GM19395 (cell line): ENCODE measurements at regions not wholly inside any gene's neighbourhood (a gene's known extent, or its start where the extent isn't known, plus 50 kb on each side); places are given as distances from the start of the nearest gene placed in this dataset.

Experiments
- ATAC-seq: cut with Tn5 transposase; IDR thresholded peaks from one replicate; pipeline ENCODE4 v1.9.1; 2021; ENCODE audit warnings: mild to moderate bottlenecking, moderate library complexity; ENCODE audit not compliant: unreplicated experiment

DNA sequence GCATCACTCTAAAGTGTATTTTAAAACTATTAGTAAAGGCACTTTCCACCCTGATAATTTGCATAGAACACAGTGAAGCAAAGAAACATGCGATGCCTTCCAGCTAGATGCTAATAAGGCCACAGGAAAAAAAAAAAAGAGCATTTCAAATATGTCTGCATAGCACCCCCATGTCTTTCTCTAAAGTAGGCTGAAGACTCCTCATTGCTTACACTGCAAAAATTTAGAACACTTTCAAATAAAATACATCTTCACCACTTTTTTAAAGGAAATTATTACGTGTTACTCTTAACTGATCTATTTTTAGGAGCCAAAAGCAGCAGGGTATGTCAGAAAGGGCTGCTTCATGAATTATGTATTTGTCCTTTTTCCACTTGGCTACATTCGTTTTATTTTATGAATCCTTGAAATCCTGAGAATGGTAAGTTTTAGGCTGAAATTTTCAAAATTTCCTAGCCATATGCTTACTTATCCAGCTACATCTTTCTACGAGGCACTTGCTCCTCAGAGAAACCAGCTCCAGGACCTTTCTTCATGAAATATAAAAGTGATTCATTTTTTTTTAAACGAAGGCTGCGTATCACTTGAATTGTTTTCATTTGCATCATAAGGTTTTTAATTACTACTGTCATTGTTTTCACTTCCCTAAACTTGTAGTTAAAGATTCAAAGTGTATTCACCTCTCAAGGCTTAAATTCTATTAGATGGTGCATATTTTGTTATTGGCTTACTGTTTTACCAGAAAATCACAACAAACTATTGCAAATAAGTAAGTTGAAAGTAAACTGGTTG lies 513.0 kb downstream of the PTPRC start:
- ATAC-seq, result peak; percentile 78

GRCh38 chr1:199152676-199153075 lies 513.8 kb downstream of the PTPRC start:
- ATAC-seq, result no peak

- no peak for ATAC-seq
Measured at GRCh38 chr1:199155166-199156019, 516.6 kb downstream of the PTPRC start.

DNA sequence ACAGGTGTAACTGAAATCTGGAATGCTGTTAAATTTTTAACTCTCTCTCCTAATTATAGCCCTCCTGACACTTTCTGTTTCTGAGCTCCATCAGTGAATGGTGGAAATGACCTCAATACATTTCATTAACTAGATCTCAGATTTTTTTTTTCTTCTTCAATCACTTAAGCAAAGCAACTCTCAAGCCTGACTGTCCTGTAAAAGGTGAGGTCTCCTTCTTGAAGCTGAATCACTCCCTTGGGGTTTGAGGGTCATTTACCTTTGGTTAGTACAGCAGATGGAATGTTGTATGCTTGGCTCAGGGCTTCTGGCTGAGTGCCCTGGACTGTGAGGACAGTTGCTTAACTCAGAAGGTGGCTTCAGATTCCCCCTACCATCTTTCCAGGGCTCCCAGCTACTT lies 518.7 kb downstream of the PTPRC start:
- ATAC-seq, result no peak

DNA sequence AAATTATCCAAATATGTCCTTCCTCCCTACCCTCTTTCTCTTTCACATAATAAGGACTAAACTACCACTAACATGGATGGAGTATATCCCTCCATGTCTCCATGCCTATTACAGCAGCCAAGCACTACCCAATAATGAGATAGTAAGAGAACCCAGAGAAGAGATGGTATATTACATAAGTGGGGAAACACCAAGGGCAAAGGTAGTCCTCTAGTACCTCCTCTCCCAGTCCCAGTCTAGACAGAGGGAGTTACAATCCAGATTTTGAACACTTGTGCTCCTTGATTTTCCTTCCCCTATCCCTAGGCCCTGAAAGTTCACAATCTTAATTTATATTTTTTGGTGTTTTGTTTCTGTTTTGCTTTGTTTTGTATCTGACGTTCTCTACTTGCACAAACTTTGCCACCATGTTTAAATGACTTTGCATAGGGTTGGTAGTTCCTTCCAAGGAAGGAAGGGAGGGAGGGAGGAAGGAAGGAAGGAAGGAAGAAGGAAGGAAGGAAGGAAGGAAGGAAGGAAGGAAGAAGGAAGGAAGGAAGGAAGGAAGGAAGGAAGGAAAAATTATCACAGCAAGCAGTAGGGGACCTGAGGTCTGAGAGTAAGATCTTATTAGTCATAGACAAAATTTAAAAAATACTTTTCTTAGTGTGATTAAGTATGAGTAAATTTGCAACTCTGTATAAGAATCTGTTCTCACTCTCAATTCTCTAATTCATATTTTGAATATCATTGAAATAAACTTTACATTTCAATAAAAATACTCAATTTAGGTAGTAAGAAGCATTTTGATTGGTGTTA lies 521.9 kb downstream of the PTPRC start:
- ATAC-seq, result no peak

DNA sequence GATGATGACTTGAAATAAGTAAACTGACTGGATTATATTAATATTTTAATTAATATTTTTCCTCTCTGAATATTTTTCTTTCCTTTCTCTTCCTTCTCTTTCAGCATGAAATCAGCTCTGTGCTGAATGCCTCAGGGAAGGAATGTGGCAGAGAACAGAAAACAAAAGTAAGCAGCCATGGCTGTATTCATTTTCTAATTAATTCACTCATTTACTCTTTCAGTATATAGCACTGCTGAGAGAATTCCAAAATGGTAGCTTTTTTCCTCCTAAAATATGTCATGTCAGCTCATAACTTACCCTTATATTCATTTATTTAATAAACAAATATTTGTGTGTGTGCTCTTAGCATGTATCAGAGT lies 522.5 kb downstream of the PTPRC start:
- ATAC-seq, result no peak

DNA sequence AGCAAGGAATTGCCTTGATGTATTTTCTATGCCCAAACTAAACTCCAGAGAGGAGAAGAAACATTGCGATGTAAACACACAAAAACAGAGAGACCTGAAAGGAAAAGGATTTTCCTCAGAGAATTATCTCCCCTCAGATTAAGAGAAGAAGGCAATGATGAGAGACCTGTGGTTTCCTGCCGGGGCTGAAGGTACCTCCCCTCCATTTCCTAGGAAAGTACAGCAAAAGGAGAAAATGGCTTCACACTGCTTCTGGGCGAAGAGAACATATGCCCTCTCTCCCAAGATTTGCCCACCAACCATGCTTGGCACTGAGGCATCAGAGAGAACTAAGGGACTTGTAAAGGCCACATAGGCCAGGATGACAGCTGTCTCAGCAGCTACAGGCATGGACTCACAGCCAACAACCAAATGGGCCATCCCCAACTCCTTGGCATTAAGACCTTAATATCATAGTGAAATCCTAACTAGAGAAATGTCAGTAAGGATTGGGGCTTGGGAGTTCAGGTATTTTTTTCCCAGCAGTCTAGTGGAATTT lies 523.0 kb downstream of the PTPRC start:
- no peak for ATAC-seq

GRCh38 chr1:199163267-199163666 lies 524.4 kb downstream of the PTPRC start:
- no peak for ATAC-seq

DNA sequence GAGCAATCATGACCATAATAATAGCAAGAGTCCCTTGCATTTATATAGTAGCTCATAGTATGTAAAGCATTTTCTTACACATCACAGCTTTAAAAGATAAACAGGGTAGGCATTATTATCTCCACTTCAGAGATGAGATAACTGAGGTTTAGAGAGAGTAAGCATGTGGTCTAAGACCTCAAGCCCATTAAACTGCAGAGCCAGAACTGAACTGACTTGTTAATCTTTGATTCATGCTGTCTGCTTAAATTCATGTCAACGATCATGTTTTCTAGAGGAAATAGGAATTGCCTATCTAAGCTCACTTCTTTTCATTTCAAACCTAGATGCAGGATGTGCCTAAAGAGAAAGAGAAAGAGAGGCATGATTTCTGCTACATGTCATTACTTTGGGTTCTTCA lies 524.8 kb downstream of the PTPRC start:
- no peak for ATAC-seq

DNA sequence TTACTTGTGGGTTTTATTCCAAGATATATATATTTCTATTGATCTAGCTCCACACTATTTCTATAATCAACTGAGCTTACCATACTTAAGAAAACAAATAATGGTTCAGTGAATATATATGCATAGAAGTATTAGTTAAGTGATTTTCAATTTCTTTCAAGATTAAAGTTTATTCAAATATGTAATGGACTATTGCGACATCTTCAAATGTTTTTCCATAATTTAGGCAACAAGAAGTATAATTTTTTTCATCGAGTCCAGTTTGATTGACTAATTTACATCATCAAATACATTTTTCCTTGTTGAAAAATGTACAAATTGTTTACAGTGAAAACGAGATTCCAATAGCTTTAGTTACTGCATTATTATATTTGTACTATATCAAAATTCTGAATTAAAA lies 528.6 kb downstream of the PTPRC start:
- ATAC-seq, result no peak

- ATAC-seq, result no peak
Measured at GRCh38 chr1:199168888-199169585, 530.2 kb downstream of the PTPRC start.

DNA sequence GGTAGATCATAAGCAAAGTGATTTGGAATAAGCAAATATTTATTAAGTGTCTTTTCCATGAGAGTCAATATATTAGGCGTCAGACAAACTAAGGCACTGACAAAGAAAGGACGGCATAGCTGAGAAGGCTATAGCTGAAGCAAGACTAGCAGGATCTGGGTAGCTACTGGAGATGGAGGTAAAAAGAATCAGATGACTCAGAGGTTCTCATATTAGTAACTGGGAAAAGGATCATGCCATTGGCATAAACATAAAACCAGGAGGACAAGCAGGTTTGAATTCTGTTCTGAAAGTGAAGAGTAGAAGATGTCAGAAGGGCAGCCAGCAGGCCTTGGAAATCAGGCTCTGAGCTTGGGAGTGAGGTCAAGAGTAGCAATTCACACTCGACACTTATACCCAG lies 531.9 kb downstream of the PTPRC start:
- no peak for ATAC-seq

- ATAC-seq, result peak; percentile 21
Measured at GRCh38 chr1:199172171-199173124, 533.6 kb downstream of the PTPRC start.

DNA sequence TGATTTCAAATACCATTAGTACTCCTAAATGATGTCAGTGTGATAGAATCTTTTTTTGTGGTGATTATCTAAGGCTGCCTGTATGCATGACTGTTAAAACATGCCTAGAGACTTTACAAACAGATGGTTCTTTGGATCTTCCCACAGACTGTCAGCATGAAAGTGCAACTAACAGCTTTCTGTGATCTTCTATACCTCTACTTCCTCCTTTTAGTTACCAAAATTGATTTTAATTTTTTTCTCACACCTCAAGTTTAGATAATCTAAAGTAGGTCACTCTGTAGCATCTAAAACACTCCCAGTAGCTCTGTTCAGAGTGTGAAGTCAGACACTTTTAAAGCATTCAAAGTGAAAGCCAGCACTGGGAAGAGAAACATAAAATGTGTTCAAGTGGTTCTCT lies 534.5 kb downstream of the PTPRC start:
- ATAC-seq, result peak; percentile 97

DNA sequence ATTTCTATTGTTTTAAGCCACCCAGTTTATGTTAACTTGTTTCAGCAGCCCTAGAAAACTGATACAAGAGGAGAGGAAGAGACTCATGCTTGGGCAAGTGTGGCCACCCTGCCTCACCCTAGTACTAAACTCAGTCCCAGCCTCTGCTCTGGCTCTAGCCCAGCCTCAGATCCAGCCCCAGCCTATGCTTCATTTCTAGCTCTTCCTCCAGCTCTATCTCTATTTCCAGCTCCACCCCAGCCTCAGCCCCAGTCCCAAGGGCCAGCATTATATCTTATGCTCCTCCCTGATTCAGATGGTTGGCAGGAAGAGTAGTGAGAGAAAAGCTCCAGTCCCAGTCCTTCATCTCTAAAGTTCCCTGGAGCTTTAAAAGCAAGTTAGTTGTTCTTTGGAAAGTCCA lies 535.5 kb downstream of the PTPRC start:
- no peak for ATAC-seq

- ATAC-seq, result no peak
Measured at GRCh38 chr1:199176713-199177112, 537.9 kb downstream of the PTPRC start.

GRCh38 chr1:199177241-199177640 lies 538.4 kb downstream of the PTPRC start:
- no peak for ATAC-seq

GRCh38 chr1:199178646-199179045 lies 539.8 kb downstream of the PTPRC start:
- ATAC-seq, result no peak

GRCh38 chr1:199182186-199182843 lies 543.5 kb downstream of the PTPRC start:
- peak; percentile 68 for ATAC-seq
